A673 (cell line): ENCODE measurements at regions not wholly inside any gene's neighbourhood (a gene's known extent, or its start where the extent isn't known, plus 50 kb on each side); places are given as distances from the start of the nearest gene placed in this dataset.

Experiments
- BruUV-seq: library from RNA; stranded (reverse); fragments of 400-500 nt; replicated peaks from 2 replicates; lab custom pipeline; 2021; lab: Mats Ljungman, UMichigan
- CTCF ChIA-PET: fragments of 300-600 bp; sonication (Branson Sonifier 250); formaldehyde crosslinking; loops from one replicate; lab custom pipeline; 2022; ENCODE audit warnings: antibody characterized with exemption; lab: Charles Lee
- POLR2A ChIA-PET: fragments of 300-600 bp; sonication (Branson Sonifier 250); formaldehyde crosslinking; loops from one replicate; lab custom pipeline; 2022; ENCODE audit warnings: antibody characterized with exemption; ENCODE audit not compliant: low non-redundant PET; lab: Charles Lee
- DNase-seq: peaks from one replicate; pipeline ENCODE4 v3.0.0-alpha.2; 2015; ENCODE audit warnings: low spot score
- H3K27ac ChIP-seq: fragments of 200-600 bp; sonication (generic); 2 replicates; pipeline ENCODE4 v1.5.1; 2016; ENCODE audit warnings: mixed run types, low read depth, mild to moderate bottlenecking, mixed read lengths, antibody characterized with exemption, low read length; ENCODE audit not compliant: poor library complexity, severe bottlenecking
- H3K27me3 ChIP-seq: fragments of 200-600 bp; sonication (generic); replicated peaks from 2 replicates; pipeline ENCODE4 v1.6.1; 2017; ENCODE audit warnings: mixed run types, low read depth, mild to moderate bottlenecking, mixed read lengths, antibody characterized with exemption, low read length; ENCODE audit not compliant: insufficient read depth, poor library complexity
- H3K36me3 ChIP-seq: fragments of 200-600 bp; sonication (generic); 2 replicates; pipeline ENCODE4 v1.6.1; 2016; ENCODE audit warnings: mixed run types, mild to moderate bottlenecking, mixed read lengths, antibody characterized with exemption, low read length; ENCODE audit not compliant: insufficient read depth, poor library complexity, severe bottlenecking
- H3K4me1 ChIP-seq: fragments of 200-600 bp; sonication (generic); 2 replicates; pipeline ENCODE4 v1.6.1; 2017; ENCODE audit warnings: mixed run types, mild to moderate bottlenecking, mixed read lengths, antibody characterized with exemption, low read length; ENCODE audit not compliant: insufficient read depth, poor library complexity, severe bottlenecking
- H3K4me3 ChIP-seq: fragments of 200-600 bp; sonication (generic); 2 replicates; pipeline ENCODE4 v1.5.1; 2016; ENCODE audit warnings: low read depth, mixed run types, mild to moderate bottlenecking, mixed read lengths, low read length; ENCODE audit not compliant: poor library complexity, severe bottlenecking
- H3K9me3 ChIP-seq: fragments of 200-600 bp; sonication (generic); 2 replicates; pipeline ENCODE4 v1.6.1; 2016; ENCODE audit warnings: mixed run types, low read depth, mild to moderate bottlenecking, mixed read lengths, antibody characterized with exemption, low read length; ENCODE audit not compliant: poor library complexity, severe bottlenecking
- EZH2 ChIP-seq: fragments of 200-600 bp; sonication (generic); IDR thresholded peaks from 2 replicates; pipeline ENCODE4 v1.6.1; 2017; ENCODE audit warnings: borderline replicate concordance, low read depth, mild to moderate bottlenecking, mixed read lengths, antibody characterized with exemption, low read length; ENCODE audit not compliant: poor library complexity, severe bottlenecking
- intact Hi-C: fragments of 100-400 bp; cut with micrococcal nuclease; formaldehyde crosslinking; loops from one replicate; pipeline ENCODE4 v1.10.0; 2022; ENCODE audit not compliant: unreplicated experiment
- TF ChIP-seq, protein P1 (sequence below): fragments of 300-800, 200-600 bp; sonication (generic); conservative IDR thresholded peaks from 2 replicates; pipeline ENCODE4 v1.5.1; 2017; ENCODE audit warnings: low read depth, mild to moderate bottlenecking, antibody characterized with exemption, low read length, moderate library complexity, mixed read lengths

DNA sequence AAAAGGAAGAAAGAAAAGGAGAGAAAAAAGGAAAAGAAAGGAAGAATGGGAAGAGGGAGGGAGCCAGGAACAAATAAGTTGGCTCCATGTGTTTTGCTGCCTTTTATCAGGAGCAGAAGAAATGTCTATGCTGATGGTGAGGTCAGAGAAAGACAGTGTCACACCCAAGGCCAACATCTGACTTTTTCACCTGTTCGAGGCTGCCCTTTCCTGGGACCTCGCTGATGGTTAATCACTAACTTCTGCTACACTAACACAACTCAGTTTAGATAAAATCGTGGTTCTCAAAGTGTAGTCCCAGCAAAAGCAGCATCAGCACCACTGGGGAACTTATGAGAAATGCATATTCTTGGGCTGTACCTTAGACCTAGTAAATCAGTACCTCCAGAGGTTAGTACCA lies 88.2 kb upstream of the FER start:
- CTCF ChIA-PET: no interaction called here
- Histone ChIP-seq H3K27ac (no peak overlapping the region), H3K36me3 (no peaks in the 10 kb centered on the region), H3K4me1 (no peaks in the 10 kb centered on the region), H3K27me3 (no peaks in the 10 kb centered on the region), H3K4me3 (no peak overlapping the region), H3K9me3 (no peaks in the 10 kb centered on the region)
- DNase-seq: no peak
- BruUV-seq: no TSS peak
- intact Hi-C loops: no loop called here
- TF ChIP-seq, protein P1, sequence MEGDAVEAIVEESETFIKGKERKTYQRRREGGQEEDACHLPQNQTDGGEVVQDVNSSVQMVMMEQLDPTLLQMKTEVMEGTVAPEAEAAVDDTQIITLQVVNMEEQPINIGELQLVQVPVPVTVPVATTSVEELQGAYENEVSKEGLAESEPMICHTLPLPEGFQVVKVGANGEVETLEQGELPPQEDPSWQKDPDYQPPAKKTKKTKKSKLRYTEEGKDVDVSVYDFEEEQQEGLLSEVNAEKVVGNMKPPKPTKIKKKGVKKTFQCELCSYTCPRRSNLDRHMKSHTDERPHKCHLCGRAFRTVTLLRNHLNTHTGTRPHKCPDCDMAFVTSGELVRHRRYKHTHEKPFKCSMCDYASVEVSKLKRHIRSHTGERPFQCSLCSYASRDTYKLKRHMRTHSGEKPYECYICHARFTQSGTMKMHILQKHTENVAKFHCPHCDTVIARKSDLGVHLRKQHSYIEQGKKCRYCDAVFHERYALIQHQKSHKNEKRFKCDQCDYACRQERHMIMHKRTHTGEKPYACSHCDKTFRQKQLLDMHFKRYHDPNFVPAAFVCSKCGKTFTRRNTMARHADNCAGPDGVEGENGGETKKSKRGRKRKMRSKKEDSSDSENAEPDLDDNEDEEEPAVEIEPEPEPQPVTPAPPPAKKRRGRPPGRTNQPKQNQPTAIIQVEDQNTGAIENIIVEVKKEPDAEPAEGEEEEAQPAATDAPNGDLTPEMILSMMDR: no peak
- no peak for TF ChIP-seq EZH2
- POLR2A ChIA-PET: no interaction called here

DNA sequence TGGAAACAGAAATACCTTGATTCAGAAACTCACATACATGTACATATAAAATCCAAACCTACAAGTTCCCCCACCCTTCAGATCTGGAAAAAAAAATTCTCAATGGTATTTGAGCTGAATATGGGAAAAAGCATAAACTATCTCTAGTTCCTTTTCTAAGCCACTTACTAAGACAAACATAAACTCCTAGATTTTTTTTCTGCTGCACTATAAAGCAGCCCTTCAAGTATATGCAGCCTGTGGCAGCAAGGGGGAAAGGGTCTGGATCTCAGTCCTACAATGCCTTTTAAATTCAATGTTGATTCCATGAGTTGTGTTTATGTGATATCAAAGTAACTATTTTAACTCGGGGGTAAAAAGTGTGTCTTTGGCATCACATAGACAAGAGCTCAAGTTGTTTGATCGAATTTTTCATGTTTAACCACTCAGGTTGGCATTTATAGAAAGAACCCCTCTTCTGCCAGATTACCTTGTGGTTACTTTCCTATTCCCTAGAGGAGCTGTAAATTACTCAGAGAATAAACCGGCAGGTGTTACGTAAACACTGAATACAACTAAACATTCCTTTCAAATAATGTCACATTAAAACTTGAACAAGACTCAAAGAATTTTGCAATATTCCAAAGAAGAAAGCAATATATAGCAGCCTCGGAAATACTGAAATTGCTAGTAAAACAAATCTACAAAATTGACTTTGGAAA lies 91.8 kb upstream of the FER start:
- intact Hi-C loops: no loop called here
- TF ChIP-seq EZH2: no peak
- TF ChIP-seq, protein P1: no peak
- no peak overlapping the region for H3K4me3 ChIP-seq
- CTCF ChIA-PET: no interaction called here
- no peaks in the 10 kb centered on the region for H3K4me1 ChIP-seq
- H3K27me3 ChIP-seq: no peaks in the 10 kb centered on the region
- no peaks in the 10 kb centered on the region for H3K9me3 ChIP-seq
- no peak overlapping the region for H3K27ac ChIP-seq
- POLR2A ChIA-PET: interaction anchor here (0.5 to 0.7 kb wide), 2 partner anchors 160 to 616 kb away, joined by 3 to 5 read pairs; no protein-coding TSS in a partner anchor
- no peak for DNase-seq
- BruUV-seq: no TSS peak
- no peaks in the 10 kb centered on the region for H3K36me3 ChIP-seq

DNA sequence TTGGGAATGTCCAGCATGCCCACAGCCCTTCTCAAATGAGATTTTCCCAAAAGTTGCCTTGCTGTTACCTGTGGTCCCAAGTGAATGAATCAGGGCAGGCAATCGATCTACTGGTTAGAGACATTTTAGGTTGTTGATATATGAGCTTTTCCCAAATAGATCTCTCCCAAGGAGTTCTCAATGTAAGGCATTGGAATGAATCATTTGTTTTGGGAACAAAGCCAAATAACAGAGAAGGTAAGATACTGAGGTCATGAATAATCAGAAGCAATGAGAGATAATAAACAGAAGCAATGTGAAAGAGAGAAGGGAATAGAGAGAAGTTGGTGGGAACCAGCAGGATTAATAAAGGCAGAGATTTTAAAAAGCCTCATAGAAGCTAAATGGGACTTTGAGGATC lies 93.6 kb upstream of the FER start:
- no peaks in the 10 kb centered on the region for H3K9me3 ChIP-seq
- no peak overlapping the region for H3K27ac ChIP-seq
- no peak overlapping the region for H3K4me3 ChIP-seq
- CTCF ChIA-PET: no interaction called here
- TF ChIP-seq EZH2: no peak
- TF ChIP-seq, protein P1: no peak
- H3K36me3 ChIP-seq: no peaks in the 10 kb centered on the region
- DNase-seq: no peak
- POLR2A ChIA-PET: no interaction called here
- BruUV-seq: no TSS peak
- intact Hi-C loops: no loop called here
- H3K4me1 ChIP-seq: no peaks in the 10 kb centered on the region
- H3K27me3 ChIP-seq: no peaks in the 10 kb centered on the region
